ENCODE measurements at regions not wholly inside any gene's neighbourhood (a gene's known extent, or its start where the extent isn't known, plus 50 kb on each side); places are given as distances from the start of the nearest gene placed in this dataset.

GRCh38 chr17:77861133-77861695 lies 97.3 kb upstream of the TNRC6C start:
- DNase-seq (ENCODE audit: insufficient read length, low spot score) (no peak), FAIRE-seq (no peak)
- TF ChIP-seq TAF1 (IDR thresholded peaks at IDR 0.05; ENCODE audit: low read depth, low read length) (no peak), PAX5 (IDR thresholded peaks at IDR 0.05; ENCODE audit: insufficient read depth, low read length, severe bottlenecking) (no peak), POLR2AphosphoS5 (IDR thresholded peaks at IDR 0.05; ENCODE audit: low read depth, low read length) (no peak), POU2F2 (IDR thresholded peaks at IDR 0.05; ENCODE audit: low read depth, low read length) (no peak), POLR2A (IDR thresholded peaks at IDR 0.05; ENCODE audit: low read depth, low read length) (no peak)

- no peak for FAIRE-seq
- no peak for DNase-seq (ENCODE audit: insufficient read length, low spot score)
These were observed 96.4 kb upstream of the TNRC6C start for GRCh38 chr17:77861981-77862645.

GRCh38 chr17:77862890-77863813 lies 95.4 kb upstream of the TNRC6C start:
- TF ChIP-seq SPI1 (IDR thresholded peaks at IDR 0.05; ENCODE audit: low read depth, low read length) = no peak
- no peak for TF ChIP-seq POLR2AphosphoS5 (IDR thresholded peaks at IDR 0.05; ENCODE audit: low read depth, low read length)
- TF ChIP-seq POU2F2 (IDR thresholded peaks at IDR 0.05; ENCODE audit: low read depth, low read length) = no peak
- no peak for TF ChIP-seq POLR2A (IDR thresholded peaks at IDR 0.05; ENCODE audit: low read depth, low read length)
- no peak for TF ChIP-seq PAX5 (IDR thresholded peaks at IDR 0.05; ENCODE audit: insufficient read depth, low read length, severe bottlenecking)
- no peak for TF ChIP-seq TAF1 (IDR thresholded peaks at IDR 0.05; ENCODE audit: low read depth, low read length)
- FAIRE-seq (no peak), DNase-seq (ENCODE audit: insufficient read length, low spot score) (no peak)

More at GRCh38 chr17:77861981-77862645, 96.4 kb upstream of the TNRC6C start:
- TF ChIP-seq SPI1 (IDR thresholded peaks at IDR 0.05; ENCODE audit: low read depth, low read length) (no peak), POU2F2 (IDR thresholded peaks at IDR 0.05; ENCODE audit: low read depth, low read length) (no peak), POLR2AphosphoS5 (IDR thresholded peaks at IDR 0.05; ENCODE audit: low read depth, low read length) (no peak)

GRCh38 chr17:77863814-77864161 lies 94.7 kb upstream of the TNRC6C start:
- no peak for FAIRE-seq
- no peak for DNase-seq (ENCODE audit: insufficient read length, low spot score)
- TF ChIP-seq POLR2AphosphoS5 (IDR thresholded peaks at IDR 0.05; ENCODE audit: low read depth, low read length) (no peak), POU2F2 (IDR thresholded peaks at IDR 0.05; ENCODE audit: low read depth, low read length) (no peak)

- no peak for TF ChIP-seq POU2F2 (IDR thresholded peaks at IDR 0.05; ENCODE audit: low read depth, low read length)
- no peak for TF ChIP-seq TAF1 (IDR thresholded peaks at IDR 0.05; ENCODE audit: low read depth, low read length)
- TF ChIP-seq PAX5 (IDR thresholded peaks at IDR 0.05; ENCODE audit: insufficient read depth, low read length, severe bottlenecking) = no peak
- TF ChIP-seq POLR2A (IDR thresholded peaks at IDR 0.05; ENCODE audit: low read depth, low read length) = no peak
- no peak for FAIRE-seq
These were observed 94.0 kb upstream of the TNRC6C start for GRCh38 chr17:77864234-77865111.

GRCh38 chr17:77865112-77865611 lies 93.3 kb upstream of the TNRC6C start:
- TF ChIP-seq POU2F2 (IDR thresholded peaks at IDR 0.05; ENCODE audit: low read depth, low read length) (no peak), POLR2A (IDR thresholded peaks at IDR 0.05; ENCODE audit: low read depth, low read length) (no peak), TAF1 (IDR thresholded peaks at IDR 0.05; ENCODE audit: low read depth, low read length) (no peak), POLR2AphosphoS5 (IDR thresholded peaks at IDR 0.05; ENCODE audit: low read depth, low read length) (no peak), SPI1 (IDR thresholded peaks at IDR 0.05; ENCODE audit: low read depth, low read length) (no peak), PAX5 (IDR thresholded peaks at IDR 0.05; ENCODE audit: insufficient read depth, low read length, severe bottlenecking) (no peak)
- FAIRE-seq (peak; percentile 56), DNase-seq (ENCODE audit: insufficient read length, low spot score) (no peak)

More at GRCh38 chr17:77864234-77865111, 94.0 kb upstream of the TNRC6C start:
- DNase-seq (ENCODE audit: insufficient read length, low spot score) = no peak

- TF ChIP-seq POLR2AphosphoS5 (IDR thresholded peaks at IDR 0.05; ENCODE audit: low read depth, low read length) (no peak), TAF1 (IDR thresholded peaks at IDR 0.05; ENCODE audit: low read depth, low read length) (no peak), SPI1 (IDR thresholded peaks at IDR 0.05; ENCODE audit: low read depth, low read length) (no peak), POU2F2 (IDR thresholded peaks at IDR 0.05; ENCODE audit: low read depth, low read length) (no peak), PAX5 (IDR thresholded peaks at IDR 0.05; ENCODE audit: insufficient read depth, low read length, severe bottlenecking) (no peak), POLR2A (IDR thresholded peaks at IDR 0.05; ENCODE audit: low read depth, low read length) (no peak)
- FAIRE-seq (no peak), DNase-seq (ENCODE audit: insufficient read length, low spot score) (no peak)
These were observed 92.8 kb upstream of the TNRC6C start for GRCh38 chr17:77865716-77866115.

GRCh38 chr17:77867308-77867781 lies 91.2 kb upstream of the TNRC6C start:
- FAIRE-seq (no peak), DNase-seq (ENCODE audit: insufficient read length, low spot score) (no peak)
- no peak for TF ChIP-seq POLR2AphosphoS5 (IDR thresholded peaks at IDR 0.05; ENCODE audit: low read depth, low read length)
- TF ChIP-seq POLR2A (IDR thresholded peaks at IDR 0.05; ENCODE audit: low read depth, low read length) = no peak
- no peak for TF ChIP-seq TAF1 (IDR thresholded peaks at IDR 0.05; ENCODE audit: low read depth, low read length)
- no peak for TF ChIP-seq PAX5 (IDR thresholded peaks at IDR 0.05; ENCODE audit: insufficient read depth, low read length, severe bottlenecking)
- TF ChIP-seq POU2F2 (IDR thresholded peaks at IDR 0.05; ENCODE audit: low read depth, low read length) = peak; percentile 82
- no peak for TF ChIP-seq SPI1 (IDR thresholded peaks at IDR 0.05; ENCODE audit: low read depth, low read length)
